ENCODE measurements at regions not wholly inside any gene's neighbourhood (a gene's known extent, or its start where the extent isn't known, plus 50 kb on each side); places are given as distances from the start of the nearest gene placed in this dataset.

DNA sequence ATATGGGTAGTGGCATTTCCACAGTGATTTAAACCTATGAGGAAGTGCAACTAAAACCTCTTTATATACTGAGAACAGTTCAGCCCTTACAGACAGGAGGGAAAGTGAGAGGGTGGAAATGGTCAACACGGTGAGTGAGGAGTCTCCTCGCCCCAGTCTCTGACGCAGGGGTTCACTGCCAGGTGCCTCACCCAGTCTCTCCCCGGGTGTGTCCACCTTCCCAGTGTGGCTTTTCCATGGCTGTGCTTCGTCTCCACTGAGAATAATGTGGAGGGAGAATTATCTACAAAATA is 116.6 kb upstream of the TOP3B start:
- ATAC-seq (ENCODE audit: low read depth) (no peak), DNase-seq (ENCODE audit: low spot score) (no peak)
- Histone ChIP-seq H3K27me3 (ENCODE audit: insufficient read depth, poor library complexity, severe bottlenecking) (no peaks in the 10 kb centered on the region), H3K4me1 (ENCODE audit: insufficient read depth, poor library complexity, severe bottlenecking) (no peaks in the 10 kb centered on the region), H3K4me3 (ENCODE audit: severe bottlenecking) (no peak overlapping the region), H3K27ac (ENCODE audit: poor library complexity, severe bottlenecking) (no peak overlapping the region), H3K9me3 (ENCODE audit: severe bottlenecking) (peaks cover 3% of the 10 kb centered on the region), H3K36me3 (ENCODE audit: low read depth) (no peaks in the 10 kb centered on the region)
- TF ChIP-seq, protein P1, sequence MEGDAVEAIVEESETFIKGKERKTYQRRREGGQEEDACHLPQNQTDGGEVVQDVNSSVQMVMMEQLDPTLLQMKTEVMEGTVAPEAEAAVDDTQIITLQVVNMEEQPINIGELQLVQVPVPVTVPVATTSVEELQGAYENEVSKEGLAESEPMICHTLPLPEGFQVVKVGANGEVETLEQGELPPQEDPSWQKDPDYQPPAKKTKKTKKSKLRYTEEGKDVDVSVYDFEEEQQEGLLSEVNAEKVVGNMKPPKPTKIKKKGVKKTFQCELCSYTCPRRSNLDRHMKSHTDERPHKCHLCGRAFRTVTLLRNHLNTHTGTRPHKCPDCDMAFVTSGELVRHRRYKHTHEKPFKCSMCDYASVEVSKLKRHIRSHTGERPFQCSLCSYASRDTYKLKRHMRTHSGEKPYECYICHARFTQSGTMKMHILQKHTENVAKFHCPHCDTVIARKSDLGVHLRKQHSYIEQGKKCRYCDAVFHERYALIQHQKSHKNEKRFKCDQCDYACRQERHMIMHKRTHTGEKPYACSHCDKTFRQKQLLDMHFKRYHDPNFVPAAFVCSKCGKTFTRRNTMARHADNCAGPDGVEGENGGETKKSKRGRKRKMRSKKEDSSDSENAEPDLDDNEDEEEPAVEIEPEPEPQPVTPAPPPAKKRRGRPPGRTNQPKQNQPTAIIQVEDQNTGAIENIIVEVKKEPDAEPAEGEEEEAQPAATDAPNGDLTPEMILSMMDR (IDR thresholded peaks at IDR 0.05; ENCODE audit: poor library complexity, severe bottlenecking): no peak

DNA sequence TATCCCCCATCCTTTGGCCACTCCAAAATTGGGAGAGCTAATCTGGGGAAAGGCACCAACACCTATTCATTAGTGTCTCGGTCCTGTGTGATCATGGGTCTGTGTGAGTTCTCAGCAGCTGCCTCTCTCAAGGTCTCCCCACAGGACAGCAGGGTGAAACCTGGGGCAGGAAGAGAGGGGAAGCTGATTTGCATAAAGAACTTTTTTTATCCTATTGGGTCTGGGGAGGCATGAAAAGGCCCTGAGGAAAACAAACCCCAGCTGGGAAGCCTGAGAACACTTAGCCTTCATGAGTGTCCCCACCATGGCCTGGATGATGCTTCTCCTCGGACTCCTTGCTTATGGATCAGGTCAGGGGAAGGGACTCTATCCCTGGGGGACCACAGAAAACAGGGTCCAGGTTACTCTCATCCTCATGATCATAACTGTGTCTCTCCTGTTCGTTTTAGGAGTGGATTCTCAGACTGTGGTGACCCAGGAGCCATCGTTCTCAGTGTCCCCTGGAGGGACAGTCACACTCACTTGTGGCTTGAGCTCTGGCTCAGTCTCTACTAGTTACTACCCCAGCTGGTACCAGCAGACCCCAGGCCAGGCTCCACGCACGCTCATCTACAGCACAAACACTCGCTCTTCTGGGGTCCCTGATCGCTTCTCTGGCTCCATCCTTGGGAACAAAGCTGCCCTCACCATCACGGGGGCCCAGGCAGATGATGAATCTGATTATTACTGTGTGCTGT is 116.0 kb upstream of the TOP3B start:
- H3K4me1 ChIP-seq (ENCODE audit: insufficient read depth, poor library complexity, severe bottlenecking): no peaks in the 10 kb centered on the region
- DNase-seq (ENCODE audit: low spot score) (no peak), ATAC-seq (ENCODE audit: low read depth) (no peak)
- H3K9me3 ChIP-seq (ENCODE audit: severe bottlenecking): peaks cover 3% of the 10 kb centered on the region
- no peak overlapping the region for H3K4me3 ChIP-seq (ENCODE audit: severe bottlenecking)
- no peak overlapping the region for H3K27ac ChIP-seq (ENCODE audit: poor library complexity, severe bottlenecking)
- TF ChIP-seq, protein P1 (IDR thresholded peaks at IDR 0.05; ENCODE audit: poor library complexity, severe bottlenecking): no peak
- H3K27me3 ChIP-seq (ENCODE audit: insufficient read depth, poor library complexity, severe bottlenecking): no peaks in the 10 kb centered on the region
- H3K36me3 ChIP-seq (ENCODE audit: low read depth): no peaks in the 10 kb centered on the region

DNA sequence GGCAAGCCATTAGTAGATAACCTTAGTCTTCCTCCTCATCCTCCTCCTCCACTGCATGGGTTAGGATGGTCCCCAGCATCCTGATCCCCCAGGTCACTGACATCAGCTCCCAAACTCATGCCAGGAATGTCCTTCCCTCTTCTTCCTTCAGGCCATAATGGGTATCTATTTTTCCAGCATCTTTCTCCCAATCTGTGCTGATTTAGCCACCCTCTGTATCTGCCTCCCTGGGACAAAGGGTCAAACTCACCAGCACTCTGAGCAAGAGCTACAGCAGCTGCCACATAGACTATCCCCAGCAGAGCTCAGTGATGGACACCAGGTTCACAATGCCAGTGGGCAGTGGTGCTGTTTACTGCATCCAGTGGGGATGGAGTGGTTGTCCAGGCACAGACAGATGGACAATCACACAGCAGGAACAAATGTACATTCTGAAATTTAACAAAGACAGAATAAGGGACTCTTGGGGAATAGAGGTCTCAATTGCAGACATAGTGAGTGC is 115.2 kb upstream of the TOP3B start:
- DNase-seq (ENCODE audit: low spot score) (no peak), ATAC-seq (ENCODE audit: low read depth) (no peak)
- Histone ChIP-seq H3K9me3 (ENCODE audit: severe bottlenecking) (peaks cover 3% of the 10 kb centered on the region), H3K36me3 (ENCODE audit: low read depth) (no peaks in the 10 kb centered on the region), H3K4me1 (ENCODE audit: insufficient read depth, poor library complexity, severe bottlenecking) (no peaks in the 10 kb centered on the region), H3K4me3 (ENCODE audit: severe bottlenecking) (no peak overlapping the region), H3K27ac (ENCODE audit: poor library complexity, severe bottlenecking) (no peak overlapping the region), H3K27me3 (ENCODE audit: insufficient read depth, poor library complexity, severe bottlenecking) (no peaks in the 10 kb centered on the region)
- TF ChIP-seq, protein P1 (IDR thresholded peaks at IDR 0.05; ENCODE audit: poor library complexity, severe bottlenecking): no peak

DNA sequence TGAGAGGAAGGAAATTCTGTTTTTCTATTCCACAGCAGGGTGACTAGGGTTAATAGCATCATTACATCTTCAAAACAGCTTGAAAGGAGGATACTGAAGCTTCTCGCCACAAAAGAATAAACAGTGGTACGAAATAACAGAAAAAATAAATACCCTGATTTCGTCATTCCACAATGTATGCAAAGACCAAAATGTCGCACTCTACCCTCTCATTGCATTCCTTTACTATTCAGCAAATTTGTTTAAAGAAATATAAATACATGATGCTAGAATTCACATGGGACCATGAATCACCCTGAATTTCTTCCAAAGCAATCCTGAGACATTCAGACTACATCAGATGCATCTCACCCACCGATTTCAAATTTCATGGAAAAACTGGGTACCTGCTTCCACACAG is 112.3 kb upstream of the TOP3B start:
- peaks cover 3% of the 10 kb centered on the region for H3K9me3 ChIP-seq (ENCODE audit: severe bottlenecking)
- H3K4me1 ChIP-seq (ENCODE audit: insufficient read depth, poor library complexity, severe bottlenecking): no peaks in the 10 kb centered on the region
- no peak overlapping the region for H3K27ac ChIP-seq (ENCODE audit: poor library complexity, severe bottlenecking)
- no peaks in the 10 kb centered on the region for H3K27me3 ChIP-seq (ENCODE audit: insufficient read depth, poor library complexity, severe bottlenecking)
- no peak for ATAC-seq (ENCODE audit: low read depth)
- TF ChIP-seq, protein P1 (IDR thresholded peaks at IDR 0.05; ENCODE audit: poor library complexity, severe bottlenecking): no peak
- DNase-seq (ENCODE audit: low spot score): no peak
- H3K36me3 ChIP-seq (ENCODE audit: low read depth): no peaks in the 10 kb centered on the region
- H3K4me3 ChIP-seq (ENCODE audit: severe bottlenecking): no peak overlapping the region

DNA sequence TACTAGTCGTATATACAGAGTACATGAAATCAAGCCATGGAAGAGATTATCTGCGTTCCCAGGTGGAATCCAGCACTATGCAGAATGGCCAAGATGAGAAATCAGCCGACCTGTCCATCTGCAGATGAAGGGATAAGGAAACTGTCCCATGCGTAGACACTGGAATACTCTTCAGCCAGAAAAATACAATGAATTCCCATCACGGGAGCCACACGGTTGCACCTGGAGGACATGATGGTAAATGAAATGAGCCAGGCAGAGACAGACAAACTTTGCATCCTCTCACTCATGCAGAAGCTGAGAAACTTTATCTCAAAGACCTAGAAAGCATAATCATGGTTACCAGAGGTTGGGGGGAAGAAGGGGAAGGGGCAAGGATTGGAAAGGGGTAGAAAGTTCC is 111.9 kb upstream of the TOP3B start:
- H3K4me3 ChIP-seq (ENCODE audit: severe bottlenecking): no peak overlapping the region
- DNase-seq (ENCODE audit: low spot score): no peak
- no peak for ATAC-seq (ENCODE audit: low read depth)
- no peak overlapping the region for H3K27ac ChIP-seq (ENCODE audit: poor library complexity, severe bottlenecking)
- H3K36me3 ChIP-seq (ENCODE audit: low read depth): no peaks in the 10 kb centered on the region
- H3K9me3 ChIP-seq (ENCODE audit: severe bottlenecking): peaks cover 3% of the 10 kb centered on the region
- no peaks in the 10 kb centered on the region for H3K27me3 ChIP-seq (ENCODE audit: insufficient read depth, poor library complexity, severe bottlenecking)
- TF ChIP-seq, protein P1 (IDR thresholded peaks at IDR 0.05; ENCODE audit: poor library complexity, severe bottlenecking): no peak
- no peaks in the 10 kb centered on the region for H3K4me1 ChIP-seq (ENCODE audit: insufficient read depth, poor library complexity, severe bottlenecking)

Data from RWPE2 (cell line).